ENCODE measurements at regions not wholly inside any gene's neighbourhood (a gene's known extent, or its start where the extent isn't known, plus 50 kb on each side); places are given as distances from the start of the nearest gene placed in this dataset.

- POLR2A ChIA-PET, result no interaction called here
- ATAC-seq, result no peak
- intact Hi-C loops (cut with micrococcal nuclease; ENCODE audit: unreplicated experiment), result no loop called here
Measured at GRCh38 chr6:93801101-93801847, 381.9 kb upstream of the EPHA7 start.

GRCh38 chr6:93799226-93799625, 379.9 kb upstream of the EPHA7 start:
- DNase-seq (ENCODE audit: low read depth, low spot score), result no peak
- Histone ChIP-seq H3K27me3 (ENCODE audit: control insufficient read depth, insufficient read depth, low read length) (no peaks in the 10 kb centered on the region), H3K4me3 (ENCODE audit: low read depth in 2 of 2, low read length in 2 of 2) (no peak overlapping the region), H3K4me1 (ENCODE audit: control insufficient read depth, insufficient read depth, low read length) (no peaks in the 10 kb centered on the region), H3K9me3 (ENCODE audit: control insufficient read depth, insufficient read depth, low read depth, low read length) (peaks cover 3% of the 10 kb centered on the region; the same call in 1 of the 2 replicates), H3K27ac (ENCODE audit: low read length) (peak overlapping the region; percentile 25; the same call in 1 of the 2 replicates), H3K36me3 (ENCODE audit: control insufficient read depth, insufficient read depth, low read length) (no peaks in the 10 kb centered on the region)
- TF ChIP-seq CTCF (IDR thresholded peaks at IDR 0.05) (no peak), SIN3A (IDR thresholded peaks at IDR 0.05; ENCODE audit: borderline replicate concordance, insufficient read depth, low read depth, low read length) (no peak), REST (IDR thresholded peaks at IDR 0.05; ENCODE audit: insufficient read depth in 1 of 2, low read depth in 2 of 2, low read length in 1 of 2) (no peak), TCF7L2 (IDR thresholded peaks at IDR 0.05; ENCODE audit: low read depth, low read length) (no peak), POLR2AphosphoS5 (IDR thresholded peaks at IDR 0.05; ENCODE audit: low read depth, low read length) (no peak)
- in situ Hi-C loops (cut with HindIII; ENCODE audit: low pct_unique_long_range_greater_than_20kb, low sequenced_read_pairs) (no loop called here), intact Hi-C loops (cut with micrococcal nuclease; ENCODE audit: unreplicated experiment) (no loop called here)
- ChIA-PET POLR2A (no interaction called here), CTCF (no interaction called here)
- BruUV-seq (replicated peaks), result no TSS peak
- ATAC-seq, result no peak

More at GRCh38 chr6:93801101-93801847, 381.9 kb upstream of the EPHA7 start:
- Histone ChIP-seq H3K4me1 (ENCODE audit: control insufficient read depth, insufficient read depth, low read length) (no peaks in the 10 kb centered on the region), H3K4me3 (ENCODE audit: low read depth in 2 of 2, low read length in 2 of 2) (no peak overlapping the region), H3K27me3 (ENCODE audit: control insufficient read depth, insufficient read depth, low read length) (no peaks in the 10 kb centered on the region), H3K36me3 (ENCODE audit: control insufficient read depth, insufficient read depth, low read length) (no peaks in the 10 kb centered on the region), H3K27ac (ENCODE audit: low read length) (no peak overlapping the region), H3K9me3 (ENCODE audit: control insufficient read depth, insufficient read depth, low read depth, low read length) (peaks cover 3% of the 10 kb centered on the region; the same call in 1 of the 2 replicates)
- TF ChIP-seq CTCF (IDR thresholded peaks at IDR 0.05), result no peak
- TF ChIP-seq REST (IDR thresholded peaks at IDR 0.05; ENCODE audit: insufficient read depth in 1 of 2, low read depth in 2 of 2, low read length in 1 of 2), result no peak
- TF ChIP-seq SIN3A (IDR thresholded peaks at IDR 0.05; ENCODE audit: borderline replicate concordance, insufficient read depth, low read depth, low read length), result no peak
- no peak for DNase-seq (ENCODE audit: low read depth, low spot score)
- in situ Hi-C loops (cut with HindIII; ENCODE audit: low pct_unique_long_range_greater_than_20kb, low sequenced_read_pairs), result no loop called here
- BruUV-seq (replicated peaks), result no TSS peak
- CTCF ChIA-PET, result no interaction called here
